Putamen (tissue), 1 donor: ENCODE measurements at regions not wholly inside any gene's neighbourhood (a gene's known extent, or its start where the extent isn't known, plus 50 kb on each side); places are given as distances from the start of the nearest gene placed in this dataset.

ENCODE experiments used
- DNase-seq: peaks from one replicate; pipeline ENCODE4 v3.0.0-alpha.2; 2016; ENCODE audit warnings: low spot score

DNA sequence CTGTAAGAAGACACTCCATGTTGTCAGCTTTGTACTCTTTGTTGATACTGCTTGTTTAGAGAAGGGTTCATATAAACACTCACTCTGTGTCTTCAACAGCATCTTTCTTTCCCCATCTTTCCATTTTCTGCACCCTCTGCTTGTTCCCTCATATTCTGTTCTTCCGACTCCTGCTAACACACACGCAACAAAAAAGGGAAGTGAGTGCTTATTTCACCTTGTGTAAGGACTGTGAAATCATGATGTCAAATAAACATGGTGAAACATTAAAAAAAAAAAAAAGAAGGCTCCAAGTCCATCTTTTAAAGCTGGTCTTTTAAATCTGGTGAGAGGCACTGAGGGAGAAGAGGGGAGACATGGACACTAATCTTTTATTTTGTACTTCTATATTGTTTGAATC, 145.4 kb downstream of the RPAP3 start:
- DNase-seq: no peak

DNA sequence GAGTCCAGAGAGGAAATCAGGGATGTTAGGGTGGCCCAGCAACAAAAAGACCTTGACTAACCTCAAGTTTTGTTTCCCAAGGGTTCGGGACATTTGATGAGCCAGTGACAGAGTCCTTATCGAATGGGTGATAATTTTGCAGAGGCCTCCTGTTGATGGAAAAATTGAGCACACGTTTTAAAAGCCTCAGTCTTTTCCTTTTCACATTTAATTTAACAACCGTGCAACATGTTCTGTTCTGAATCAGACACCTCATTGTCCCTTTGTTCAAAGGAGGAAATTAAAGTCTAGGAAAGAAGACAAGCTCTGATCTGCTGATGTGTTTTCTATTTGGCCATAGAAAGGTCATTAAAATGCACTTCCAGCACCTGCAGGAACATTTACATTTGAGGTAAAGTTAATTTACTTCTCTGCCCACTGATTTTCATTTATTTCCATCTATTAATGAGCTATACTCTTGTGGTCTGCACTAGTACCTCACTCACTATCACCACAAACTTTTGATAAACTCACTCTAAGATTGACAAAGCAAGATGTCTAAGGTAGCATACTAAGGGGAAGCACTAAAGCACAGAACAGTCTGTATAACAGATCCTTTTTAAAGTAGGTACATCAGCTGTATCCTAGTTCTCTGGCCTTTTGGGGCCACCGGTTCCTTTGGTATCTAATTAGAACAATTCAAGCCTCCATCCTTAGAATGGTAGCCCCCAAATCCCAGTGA, 147.0 kb downstream of the RPAP3 start:
- DNase-seq: no peak

DNA sequence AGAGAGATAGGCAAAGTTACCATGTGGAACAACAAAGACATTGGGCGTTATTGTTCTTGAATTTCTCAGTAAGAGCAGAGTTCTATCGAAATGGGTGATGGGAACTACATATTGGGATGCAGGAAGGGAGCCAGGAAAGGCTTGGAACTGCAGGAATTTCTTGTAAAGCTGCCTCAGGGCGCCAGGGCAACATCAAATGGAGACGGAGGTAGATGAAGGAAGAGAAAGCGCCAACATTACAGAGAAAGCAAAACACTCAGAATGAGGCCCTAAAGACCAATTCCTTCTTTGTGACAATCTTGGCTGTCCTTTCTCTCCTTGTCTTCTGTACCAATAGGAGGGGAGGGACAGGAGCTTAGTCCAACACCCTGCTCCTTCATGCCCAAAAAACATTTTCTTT, 148.4 kb downstream of the RPAP3 start:
- peak; percentile 68 for DNase-seq

DNA sequence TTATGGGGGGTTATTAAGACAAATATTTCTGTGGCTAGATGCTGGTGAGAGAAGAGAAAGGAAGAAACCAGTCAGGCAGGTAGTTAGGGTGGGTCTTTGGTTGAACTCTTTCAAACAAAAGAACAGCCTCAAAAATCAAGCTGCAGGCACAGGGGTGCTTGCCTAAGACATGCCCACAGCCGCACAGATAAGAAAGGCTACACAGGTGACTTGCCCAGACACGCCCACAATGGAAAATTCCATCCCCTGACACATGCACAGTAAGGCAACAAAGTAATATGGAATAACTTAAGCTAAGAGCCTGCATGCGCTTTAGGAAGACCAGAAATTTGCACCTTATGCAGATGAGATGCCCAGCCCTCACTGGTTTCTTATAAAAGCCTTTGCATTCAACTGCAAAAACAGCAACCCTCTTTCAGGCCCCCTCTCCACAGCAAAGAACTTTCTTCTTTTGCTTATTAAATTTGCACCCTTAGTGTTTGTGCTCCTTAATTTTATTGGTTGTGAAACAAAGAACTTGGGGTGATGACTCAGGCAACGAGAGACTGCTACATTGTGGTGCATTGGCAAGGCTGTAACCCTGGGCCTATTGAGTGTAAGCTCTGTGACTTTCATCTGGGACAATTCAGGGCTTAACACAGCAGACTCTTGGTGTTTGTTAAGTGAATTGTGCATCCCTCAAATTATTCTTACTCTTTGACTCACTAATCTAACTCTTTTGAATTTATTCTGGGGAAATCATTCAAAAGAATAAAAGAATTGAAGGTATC, 149.4 kb downstream of the RPAP3 start:
- DNase-seq: no peak

DNA sequence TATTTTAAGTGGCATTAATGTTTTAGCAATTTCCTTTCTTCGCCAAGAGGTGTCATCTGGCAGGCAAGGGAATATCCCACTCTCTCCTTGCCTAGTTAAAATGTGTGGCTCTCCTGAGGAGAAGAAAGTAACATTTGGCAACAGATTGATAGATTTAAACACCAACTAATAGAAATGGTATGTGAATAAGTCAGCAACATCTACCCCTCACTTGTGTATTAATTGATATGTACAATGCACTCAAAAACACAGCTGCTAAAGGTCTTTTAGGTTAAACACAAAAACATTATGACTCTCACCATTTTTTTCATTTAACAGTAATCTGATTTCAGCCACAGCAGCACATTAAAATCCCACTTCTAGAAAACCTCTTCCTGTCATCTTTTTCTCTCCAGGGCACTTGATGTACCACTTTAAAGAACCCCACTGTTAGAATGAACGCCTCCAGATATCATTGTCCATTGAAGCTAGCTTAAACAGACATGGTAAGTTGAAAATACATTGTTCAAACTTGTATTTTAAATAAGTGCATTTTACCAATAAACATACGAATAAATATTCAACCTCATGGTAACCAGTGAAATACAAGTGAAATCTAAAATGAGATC, 151.7 kb downstream of the RPAP3 start:
- DNase-seq: no peak

DNA sequence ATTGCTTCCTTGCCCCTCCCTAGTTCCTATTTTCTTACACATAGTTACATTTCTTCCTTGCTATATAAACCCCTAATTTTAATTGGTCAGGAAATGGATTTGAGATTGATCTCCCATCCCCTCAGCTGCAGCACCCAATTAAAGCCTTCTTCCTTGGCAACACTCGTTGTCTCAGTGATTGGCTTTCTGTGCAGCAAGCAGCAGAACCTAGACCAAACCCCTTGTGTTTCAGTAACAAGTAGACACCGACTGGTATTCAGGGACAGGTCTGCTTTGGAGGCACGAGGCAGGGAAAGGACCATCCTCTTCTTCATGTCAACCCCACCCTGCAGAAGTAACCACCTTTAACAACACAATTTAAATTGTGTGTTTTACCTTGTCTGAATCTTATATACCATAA, 152.6 kb downstream of the RPAP3 start:
- DNase-seq: no peak

DNA sequence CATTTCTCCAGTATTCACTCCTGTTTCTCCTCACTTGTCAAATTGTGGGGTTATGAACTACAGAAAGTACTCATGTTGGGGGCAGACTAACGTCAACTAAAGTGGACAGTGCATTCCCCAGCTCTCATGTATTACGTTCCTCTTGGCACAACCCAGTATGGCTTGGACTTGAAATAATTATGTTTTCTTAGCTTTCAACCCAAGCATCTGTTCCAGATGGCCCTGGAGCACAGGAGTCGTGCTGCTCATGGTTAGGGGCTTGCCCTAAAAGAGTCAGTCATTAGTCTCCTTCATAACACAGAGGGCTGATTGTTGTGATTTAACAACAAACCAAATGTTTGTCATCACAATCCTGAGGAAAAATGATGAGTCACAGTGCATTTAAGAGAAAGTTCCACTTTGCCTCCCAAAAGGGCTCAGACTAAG, 154.4 kb downstream of the RPAP3 start:
- no peak for DNase-seq

DNA sequence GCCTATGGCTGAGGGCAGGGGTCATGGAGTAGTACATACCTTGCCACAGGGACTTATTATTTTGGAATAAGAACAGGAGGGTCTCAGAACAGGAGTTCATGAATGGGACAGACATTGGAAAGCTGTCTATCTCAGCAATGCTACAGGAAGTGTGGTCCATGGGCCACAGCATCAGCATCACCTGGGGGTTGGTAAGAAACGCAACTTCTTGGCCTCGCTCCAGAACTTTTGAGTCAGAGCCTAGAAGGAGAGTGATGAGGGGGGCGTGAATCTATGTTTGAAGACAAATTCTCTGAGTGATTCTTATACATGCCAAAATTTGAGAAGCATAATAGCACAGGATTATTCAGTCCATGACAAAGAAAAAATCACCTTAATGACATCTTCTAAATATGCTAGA, 156.6 kb downstream of the RPAP3 start:
- no peak for DNase-seq

DNA sequence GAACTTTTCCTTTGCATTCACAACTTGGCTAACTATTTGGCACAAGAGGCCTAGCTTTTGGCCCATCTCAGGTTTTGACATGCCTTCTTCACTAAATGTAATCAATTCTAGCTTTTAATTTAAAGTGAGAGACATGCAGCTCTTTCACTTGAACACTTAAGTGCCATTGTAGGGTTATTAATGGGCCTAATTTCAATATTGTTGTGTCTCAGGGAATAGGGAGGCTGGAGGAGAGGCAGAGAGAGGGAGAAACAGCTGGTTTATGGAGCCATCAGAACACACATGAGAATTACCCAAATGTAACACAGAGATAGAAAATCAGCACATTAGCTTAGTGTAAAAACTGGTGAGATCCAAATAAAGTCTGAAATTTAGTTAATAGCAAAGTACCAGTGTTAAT, 157.4 kb downstream of the RPAP3 start:
- DNase-seq: no peak

DNA sequence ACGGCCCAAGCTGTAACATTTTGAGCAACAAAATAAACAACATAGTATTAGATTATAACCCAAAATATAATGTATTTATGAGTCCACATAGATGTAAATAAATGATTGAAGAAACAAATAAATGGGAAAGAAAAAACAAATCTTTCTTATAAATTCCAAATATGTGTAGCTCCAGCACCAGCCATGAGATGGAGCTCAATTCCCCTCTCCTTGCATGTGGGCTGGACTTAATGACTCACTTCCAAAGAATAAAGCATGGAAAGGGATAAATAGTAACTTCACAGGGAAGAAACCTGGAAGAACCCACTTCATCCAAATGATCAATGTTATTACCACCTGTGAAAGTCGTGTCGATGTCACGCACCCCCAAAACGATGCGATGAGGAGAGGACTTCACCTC, 158.8 kb downstream of the RPAP3 start:
- no peak for DNase-seq

DNA sequence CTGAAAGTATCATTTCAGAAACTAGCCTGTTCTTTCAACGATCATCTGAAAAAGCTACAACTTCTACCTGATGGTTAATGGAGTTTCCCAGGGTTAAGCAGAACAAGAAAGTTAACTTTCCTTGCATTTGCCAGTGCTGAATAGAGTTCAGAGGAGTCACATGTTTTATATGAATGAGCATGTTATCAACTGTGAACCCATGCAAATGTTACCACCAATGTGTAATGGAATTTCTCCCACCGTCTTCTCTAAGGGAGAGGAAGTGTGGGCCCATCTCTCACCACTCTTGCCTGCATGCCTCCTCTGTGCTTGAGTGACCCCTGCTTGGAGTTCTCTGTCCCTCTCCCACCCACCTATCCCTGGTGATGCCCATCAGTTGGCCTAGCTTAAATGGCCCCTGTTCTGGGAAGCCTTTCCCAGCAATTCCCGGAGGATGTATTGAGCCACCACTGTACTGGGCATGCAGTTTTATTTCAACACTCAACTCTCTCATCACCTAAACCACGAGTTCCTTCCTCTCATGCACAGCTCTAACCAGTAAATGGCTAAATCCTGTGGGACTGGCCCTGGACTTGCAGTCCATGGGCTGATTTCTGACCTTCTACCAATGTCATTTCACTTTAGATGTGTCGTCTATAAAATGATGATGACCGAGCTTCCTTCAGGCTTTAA, 159.8 kb downstream of the RPAP3 start:
- DNase-seq: no peak

DNA sequence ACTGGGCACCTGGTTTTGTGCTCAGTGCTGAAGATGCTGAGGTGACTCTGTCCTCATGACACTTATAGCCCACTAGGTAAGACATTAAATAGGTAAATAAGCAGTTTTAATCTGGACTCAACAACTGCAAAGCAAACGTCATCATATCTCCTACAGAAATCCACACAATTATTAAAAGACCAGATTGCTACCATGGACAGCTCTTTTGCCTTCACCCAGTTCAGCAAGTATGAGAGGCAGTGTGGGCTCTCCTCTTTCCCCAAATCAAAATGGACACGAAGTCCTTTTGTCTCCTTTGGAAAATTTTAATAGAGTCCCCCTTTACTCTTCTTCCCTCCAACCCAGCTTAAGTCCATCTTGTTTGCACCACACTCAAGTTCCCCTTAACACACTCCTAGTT, 171.1 kb downstream of the RPAP3 start:
- no peak for DNase-seq

DNA sequence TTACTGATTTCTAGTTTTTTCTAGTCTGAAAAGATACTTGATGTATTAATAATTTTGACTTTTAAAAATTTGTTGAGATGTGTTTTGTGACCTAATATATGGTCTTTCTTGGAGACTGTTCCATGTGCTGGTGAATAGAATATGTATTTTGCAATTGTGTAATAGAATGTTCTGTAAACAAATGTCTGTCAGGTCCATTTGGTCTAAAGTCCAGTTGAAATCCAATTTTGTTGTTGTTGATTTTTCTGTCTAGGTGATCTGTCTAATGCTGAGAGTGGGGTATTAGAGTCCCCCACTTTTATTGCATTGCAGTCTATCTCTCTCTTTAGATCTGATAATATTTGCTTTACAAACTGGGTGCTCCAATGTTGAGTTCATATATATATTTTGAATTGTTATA, 175.8 kb downstream of the RPAP3 start:
- DNase-seq: no peak

DNA sequence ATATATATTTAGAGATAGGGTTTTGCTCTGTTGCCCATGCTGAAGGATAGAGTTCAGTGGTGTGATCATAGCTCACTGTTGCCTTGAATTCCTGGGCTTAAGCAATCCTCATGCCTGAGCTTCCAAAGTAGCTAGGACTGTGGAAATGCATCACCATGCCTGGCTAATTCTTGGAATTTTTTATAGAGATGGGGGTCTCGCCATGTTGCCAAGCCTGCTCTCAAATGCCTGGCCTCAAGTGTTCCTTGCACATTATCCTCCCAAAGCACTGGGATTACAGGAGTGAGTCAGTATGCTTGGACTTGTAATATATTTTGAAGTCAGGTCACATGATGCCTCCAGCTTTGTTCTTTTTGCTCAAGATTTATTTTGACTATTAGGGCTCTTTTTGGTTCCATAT, 178.0 kb downstream of the RPAP3 start:
- DNase-seq: no peak

DNA sequence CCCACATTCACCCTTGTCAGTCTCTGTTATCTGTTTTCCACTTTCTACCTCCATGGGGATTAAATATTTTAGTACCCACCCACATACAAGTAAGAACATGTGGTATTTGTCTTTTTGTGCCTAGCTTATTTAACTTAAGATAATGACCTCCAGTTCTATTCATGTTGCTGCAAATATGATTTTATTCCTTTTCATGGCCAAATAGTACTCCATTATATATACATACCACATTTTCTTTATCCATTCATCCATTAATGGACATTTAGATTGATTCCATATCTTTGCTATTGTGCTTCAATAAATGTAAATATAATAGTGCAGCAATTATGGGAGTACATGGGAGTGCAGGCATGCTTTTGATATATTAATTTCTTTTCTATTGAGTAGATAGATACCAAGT, 185.8 kb downstream of the RPAP3 start:
- no peak for DNase-seq

DNA sequence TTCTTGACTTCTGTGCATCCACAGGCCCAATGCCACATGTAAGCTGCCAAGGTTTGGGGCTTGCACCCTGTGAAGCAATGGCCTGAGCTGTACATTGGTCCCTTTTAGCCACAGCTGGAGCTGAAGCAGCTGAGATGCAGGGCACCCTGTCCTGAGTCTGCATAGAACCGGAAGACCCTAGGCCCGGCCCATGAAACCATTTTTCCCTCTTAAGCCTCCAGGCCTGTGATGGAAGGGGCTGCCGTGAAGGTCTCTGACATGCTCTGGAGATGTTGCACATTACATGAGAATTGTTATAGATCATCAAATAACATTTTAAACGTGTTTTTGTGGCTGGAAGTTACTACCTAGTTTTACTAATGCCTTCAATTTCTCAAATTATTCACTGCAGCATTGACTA, 188.7 kb downstream of the RPAP3 start:
- no peak for DNase-seq

DNA sequence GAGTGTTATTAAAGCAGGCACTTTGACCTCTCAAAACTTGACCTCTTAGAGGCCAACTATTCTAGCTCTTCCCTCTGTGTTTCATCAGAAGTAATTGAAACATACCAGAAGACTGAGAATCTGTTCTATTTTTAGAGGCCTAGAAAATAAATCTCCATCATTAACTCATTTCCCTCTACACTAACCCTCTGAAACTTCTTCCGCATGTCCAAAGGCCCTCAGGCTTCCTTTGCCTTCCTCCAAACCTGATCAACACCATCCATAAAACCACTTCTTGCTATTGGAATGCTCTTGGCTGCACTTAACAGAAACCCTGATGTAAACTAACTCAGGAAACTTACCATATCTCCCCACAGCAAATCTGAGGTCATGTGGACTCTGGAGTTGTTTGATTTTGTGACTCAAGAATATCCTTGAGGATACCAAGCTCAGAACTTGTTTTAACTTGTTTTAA, 196.4 kb downstream of the RPAP3 start:
- no peak for DNase-seq

DNA sequence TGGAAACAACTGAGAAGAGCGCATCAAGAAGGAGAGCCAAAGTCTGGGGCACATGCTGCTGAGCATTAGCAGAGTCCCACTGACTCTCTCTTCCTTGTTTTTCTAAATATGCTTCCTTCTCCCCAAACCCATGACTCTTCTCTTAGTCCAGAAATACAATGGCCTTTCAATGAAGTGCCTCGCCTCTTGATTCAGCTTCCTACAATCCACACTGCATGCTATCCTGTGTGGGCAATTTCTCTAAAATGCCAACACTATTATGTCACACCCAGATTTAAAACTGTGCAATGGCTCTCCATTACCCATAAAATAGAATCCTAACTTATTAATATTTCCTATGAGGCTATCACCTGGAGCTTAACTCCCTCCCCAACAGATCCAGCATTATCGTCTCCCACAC, 198.6 kb downstream of the RPAP3 start:
- DNase-seq: no peak

DNA sequence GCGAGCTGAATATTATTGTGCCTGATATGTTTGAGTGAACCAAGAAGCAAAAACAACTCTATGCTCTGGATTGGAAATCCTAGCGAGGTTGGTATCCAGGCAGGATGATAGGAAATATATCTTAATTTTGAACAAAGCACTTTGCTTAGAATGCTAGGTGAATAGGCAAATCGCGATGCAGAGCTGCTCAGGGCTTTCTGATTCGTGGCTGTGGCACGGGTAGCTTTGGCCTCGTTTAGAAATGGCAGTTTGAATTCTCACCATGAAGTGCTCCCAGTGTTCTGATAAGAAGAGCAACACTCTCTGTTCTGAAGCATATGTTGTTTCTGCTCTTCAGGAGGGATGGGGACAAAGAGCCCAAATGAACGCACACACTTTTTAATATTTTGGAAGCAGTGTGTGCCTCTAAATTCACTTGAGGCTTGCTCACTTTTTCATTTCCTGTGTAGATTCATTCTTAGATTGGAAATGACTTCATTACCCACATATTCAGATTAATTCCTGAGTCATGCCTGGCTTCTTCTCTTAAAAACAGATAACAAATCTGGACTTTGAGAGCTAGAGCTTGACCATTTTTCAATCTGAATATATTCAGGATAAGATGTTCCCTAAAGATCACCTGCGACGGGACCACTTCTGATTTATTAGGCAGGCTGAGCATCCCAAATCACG, 200.9 kb downstream of the RPAP3 start:
- DNase-seq: no peak

DNA sequence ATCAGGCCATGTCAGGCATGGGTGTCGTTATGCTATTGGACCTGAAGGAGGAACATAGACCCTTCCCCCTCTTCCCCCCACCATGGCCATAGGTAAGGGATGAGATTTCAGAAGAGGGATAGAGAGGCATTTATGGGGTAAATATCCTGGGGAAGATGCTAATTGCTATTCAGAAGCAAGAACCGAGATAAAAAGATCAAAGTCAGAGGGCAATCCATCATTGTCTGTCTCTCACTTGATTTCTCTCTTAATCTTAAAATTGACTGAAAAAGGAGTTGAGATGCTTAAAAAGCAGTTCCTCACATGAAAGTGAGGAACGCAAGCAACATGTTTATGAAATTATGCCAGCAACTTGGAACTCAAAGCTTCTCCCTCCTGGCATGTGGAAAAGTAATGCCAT, 212.0 kb downstream of the RPAP3 start:
- no peak for DNase-seq

DNA sequence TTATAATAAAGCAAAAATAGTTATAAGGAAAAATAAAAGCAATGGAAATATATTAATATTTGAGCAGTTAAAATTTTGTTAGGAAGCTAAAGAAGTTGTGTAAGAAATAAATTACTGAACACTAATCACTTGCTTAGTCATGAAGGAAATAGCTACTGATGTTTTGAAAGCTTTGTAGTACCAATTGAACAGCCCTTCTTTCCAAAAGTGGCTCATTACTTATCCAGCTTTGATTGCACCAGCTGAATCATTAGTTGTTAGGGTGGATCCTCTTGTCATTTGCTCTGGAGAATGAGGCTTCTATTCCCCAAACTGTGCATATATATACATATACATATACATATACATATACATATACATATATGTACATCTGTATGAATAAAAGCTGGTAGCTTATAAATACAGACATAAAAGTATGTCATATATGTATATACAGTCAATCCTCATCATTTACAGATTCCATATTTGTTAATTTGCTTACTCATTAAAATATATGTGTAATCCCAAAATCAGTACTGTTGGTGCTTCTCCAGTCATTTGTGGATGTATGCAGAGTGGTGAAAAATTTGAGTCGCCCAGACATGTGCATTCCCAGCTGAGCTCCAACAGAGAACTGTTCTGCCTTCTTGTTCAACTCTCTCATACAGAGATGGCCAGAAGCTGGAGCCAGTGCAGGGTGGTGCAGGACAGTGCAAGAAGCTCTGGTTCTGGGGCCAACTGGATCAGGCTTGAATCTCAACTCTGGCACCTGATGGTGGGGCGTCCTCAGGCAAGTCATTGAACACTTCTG, 214.1 kb downstream of the RPAP3 start:
- DNase-seq: no peak
